ENCODE measurements at regions not wholly inside any gene's neighbourhood (a gene's known extent, or its start where the extent isn't known, plus 50 kb on each side); places are given as distances from the start of the nearest gene placed in this dataset.

DNA sequence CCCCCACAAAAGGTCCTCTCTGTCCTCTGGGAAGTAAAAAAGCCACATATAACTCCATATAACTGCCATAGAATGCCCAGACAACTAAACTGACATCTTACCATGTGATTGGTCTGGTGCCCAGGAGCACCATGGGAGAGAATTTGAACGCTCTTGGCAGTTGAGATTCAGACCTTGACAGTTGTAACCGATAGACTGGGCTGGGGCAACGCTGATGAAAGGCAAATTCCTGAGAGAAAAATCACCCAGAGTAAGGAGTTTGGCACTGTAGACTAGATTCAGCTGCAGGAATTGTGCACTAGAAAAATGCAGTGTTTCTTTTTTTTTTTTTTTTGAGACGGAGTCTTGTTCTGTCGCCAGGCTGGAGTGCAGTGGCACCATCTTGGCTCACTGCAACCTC lies 240.5 kb downstream of the SOX2 start:
- no peaks in the 10 kb centered on the region for H3K36me3 Mint-ChIP-seq (ENCODE audit: unreplicated experiment)
- H3K4me1 Mint-ChIP-seq (ENCODE audit: unreplicated experiment), result peaks cover 3% of the 10 kb centered on the region
- H3K27me3 Mint-ChIP-seq (ENCODE audit: unreplicated experiment), result peaks cover 10% of the 10 kb centered on the region
- no peak for DNase-seq (ENCODE audit: extremely low spot score, unreplicated experiment)
- no peak overlapping the region for H3K27ac Mint-ChIP-seq (ENCODE audit: unreplicated experiment)
- H3K9me3 Mint-ChIP-seq (ENCODE audit: unreplicated experiment), result no peaks in the 10 kb centered on the region
- no peak overlapping the region for H3K4me3 Mint-ChIP-seq (ENCODE audit: unreplicated experiment)
- TF ChIP-seq, protein P1, sequence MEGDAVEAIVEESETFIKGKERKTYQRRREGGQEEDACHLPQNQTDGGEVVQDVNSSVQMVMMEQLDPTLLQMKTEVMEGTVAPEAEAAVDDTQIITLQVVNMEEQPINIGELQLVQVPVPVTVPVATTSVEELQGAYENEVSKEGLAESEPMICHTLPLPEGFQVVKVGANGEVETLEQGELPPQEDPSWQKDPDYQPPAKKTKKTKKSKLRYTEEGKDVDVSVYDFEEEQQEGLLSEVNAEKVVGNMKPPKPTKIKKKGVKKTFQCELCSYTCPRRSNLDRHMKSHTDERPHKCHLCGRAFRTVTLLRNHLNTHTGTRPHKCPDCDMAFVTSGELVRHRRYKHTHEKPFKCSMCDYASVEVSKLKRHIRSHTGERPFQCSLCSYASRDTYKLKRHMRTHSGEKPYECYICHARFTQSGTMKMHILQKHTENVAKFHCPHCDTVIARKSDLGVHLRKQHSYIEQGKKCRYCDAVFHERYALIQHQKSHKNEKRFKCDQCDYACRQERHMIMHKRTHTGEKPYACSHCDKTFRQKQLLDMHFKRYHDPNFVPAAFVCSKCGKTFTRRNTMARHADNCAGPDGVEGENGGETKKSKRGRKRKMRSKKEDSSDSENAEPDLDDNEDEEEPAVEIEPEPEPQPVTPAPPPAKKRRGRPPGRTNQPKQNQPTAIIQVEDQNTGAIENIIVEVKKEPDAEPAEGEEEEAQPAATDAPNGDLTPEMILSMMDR (IDR thresholded peaks at IDR 0.05), result no peak

DNA sequence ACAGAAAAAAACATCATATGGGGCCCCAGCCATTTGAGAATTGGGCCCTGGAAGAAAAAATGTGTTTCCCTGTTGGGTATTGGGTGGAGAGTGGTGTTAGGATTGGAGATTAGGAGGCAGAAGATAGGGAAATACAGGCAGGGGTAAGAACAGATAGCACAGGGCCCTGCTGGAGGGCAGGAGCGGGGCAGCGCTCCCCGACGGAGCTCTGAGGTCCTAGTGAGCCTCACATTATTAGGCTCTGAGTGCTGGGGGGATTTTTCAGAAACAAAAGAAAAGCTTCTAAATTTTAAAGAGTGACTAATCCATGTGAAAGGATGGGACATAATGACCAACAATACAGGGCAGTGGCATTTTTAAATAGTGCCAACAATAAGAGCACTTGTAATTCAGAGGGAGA lies 241.2 kb downstream of the SOX2 start:
- no peak overlapping the region for H3K4me3 Mint-ChIP-seq (ENCODE audit: unreplicated experiment)
- TF ChIP-seq, protein P1 (IDR thresholded peaks at IDR 0.05), result no peak
- H3K9me3 Mint-ChIP-seq (ENCODE audit: unreplicated experiment), result no peaks in the 10 kb centered on the region
- no peak overlapping the region for H3K27ac Mint-ChIP-seq (ENCODE audit: unreplicated experiment)
- no peak for DNase-seq (ENCODE audit: extremely low spot score, unreplicated experiment)
- peaks cover 10% of the 10 kb centered on the region for H3K27me3 Mint-ChIP-seq (ENCODE audit: unreplicated experiment)
- no peaks in the 10 kb centered on the region for H3K36me3 Mint-ChIP-seq (ENCODE audit: unreplicated experiment)
- peaks cover 3% of the 10 kb centered on the region for H3K4me1 Mint-ChIP-seq (ENCODE audit: unreplicated experiment)

DNA sequence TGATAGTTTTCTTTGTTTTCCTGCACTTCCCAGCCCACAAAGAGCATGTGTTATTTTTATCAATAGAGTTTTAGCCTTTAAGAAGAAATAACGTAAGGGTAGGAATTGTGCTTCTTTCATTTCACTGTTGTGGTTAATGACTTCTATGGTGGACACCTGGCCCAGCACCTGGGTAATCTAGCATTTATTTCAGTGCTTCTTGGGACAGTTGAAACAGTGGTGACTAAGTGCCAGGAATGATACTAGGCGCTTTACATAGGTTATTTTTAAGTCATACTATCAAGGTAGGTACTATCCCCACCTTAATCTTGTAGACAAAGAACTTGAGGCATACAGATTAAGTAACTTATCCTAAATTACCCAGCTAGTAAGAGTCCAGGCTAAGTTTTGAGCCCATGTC lies 243.8 kb downstream of the SOX2 start:
- DNase-seq (ENCODE audit: extremely low spot score, unreplicated experiment), result no peak
- Mint-ChIP-seq H3K9me3 (ENCODE audit: unreplicated experiment) (no peaks in the 10 kb centered on the region), H3K4me1 (ENCODE audit: unreplicated experiment) (peaks cover 19% of the 10 kb centered on the region), H3K27me3 (ENCODE audit: unreplicated experiment) (peaks cover under 1% of the 10 kb centered on the region), H3K36me3 (ENCODE audit: unreplicated experiment) (no peaks in the 10 kb centered on the region), H3K27ac (ENCODE audit: unreplicated experiment) (no peak overlapping the region), H3K4me3 (ENCODE audit: unreplicated experiment) (no peak overlapping the region)
- TF ChIP-seq, protein P1 (IDR thresholded peaks at IDR 0.05), result no peak

DNA sequence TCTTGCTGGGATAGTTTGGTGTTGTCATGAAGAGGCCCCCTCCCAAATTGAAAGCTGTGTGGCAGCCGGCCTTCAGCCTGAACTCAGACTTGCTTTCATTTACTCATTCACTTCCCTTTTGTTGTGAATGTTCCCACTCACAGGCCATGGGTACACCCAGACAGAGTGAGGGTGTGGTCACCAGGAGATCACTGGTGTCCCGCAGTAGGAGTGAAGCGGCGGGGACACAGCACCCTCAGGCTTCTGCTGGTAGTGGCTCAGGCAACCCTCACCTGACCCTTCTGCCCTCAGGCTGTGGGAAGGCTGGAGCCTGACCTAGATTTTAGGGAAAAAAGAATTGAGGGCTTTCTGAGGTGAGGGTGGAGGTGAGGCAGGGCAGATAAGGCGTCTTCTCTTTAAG lies 244.4 kb downstream of the SOX2 start:
- H3K27me3 Mint-ChIP-seq (ENCODE audit: unreplicated experiment), result no peaks in the 10 kb centered on the region
- H3K27ac Mint-ChIP-seq (ENCODE audit: unreplicated experiment), result no peak overlapping the region
- H3K4me1 Mint-ChIP-seq (ENCODE audit: unreplicated experiment), result peaks cover 23% of the 10 kb centered on the region
- no peak overlapping the region for H3K4me3 Mint-ChIP-seq (ENCODE audit: unreplicated experiment)
- no peaks in the 10 kb centered on the region for H3K36me3 Mint-ChIP-seq (ENCODE audit: unreplicated experiment)
- TF ChIP-seq, protein P1 (IDR thresholded peaks at IDR 0.05), result no peak
- DNase-seq (ENCODE audit: extremely low spot score, unreplicated experiment), result no peak
- H3K9me3 Mint-ChIP-seq (ENCODE audit: unreplicated experiment), result no peaks in the 10 kb centered on the region

DNA sequence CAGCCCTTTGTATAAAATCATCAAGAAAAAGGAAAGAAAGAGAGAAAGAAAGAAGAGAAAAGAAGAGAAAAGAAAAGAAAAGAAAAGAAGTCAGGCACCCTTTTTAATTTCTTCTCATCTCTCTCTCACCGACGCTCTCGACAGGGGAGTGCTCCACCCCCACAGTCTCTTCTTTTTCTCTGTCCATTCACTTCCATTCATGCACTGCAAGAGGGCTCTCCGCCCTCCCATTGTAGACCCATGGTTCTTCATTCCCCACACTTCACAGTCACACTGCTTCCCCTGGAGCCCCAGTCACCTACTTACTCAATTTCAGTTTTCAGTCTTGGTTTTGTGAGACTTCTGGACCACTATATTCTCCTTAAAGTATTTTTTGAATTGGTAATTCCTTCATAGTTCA lies 254.7 kb downstream of the SOX2 start:
- no peak overlapping the region for H3K27ac Mint-ChIP-seq (ENCODE audit: unreplicated experiment)
- H3K36me3 Mint-ChIP-seq (ENCODE audit: unreplicated experiment), result no peaks in the 10 kb centered on the region
- H3K9me3 Mint-ChIP-seq (ENCODE audit: unreplicated experiment), result no peaks in the 10 kb centered on the region
- no peaks in the 10 kb centered on the region for H3K4me1 Mint-ChIP-seq (ENCODE audit: unreplicated experiment)
- H3K27me3 Mint-ChIP-seq (ENCODE audit: unreplicated experiment), result peaks cover 11% of the 10 kb centered on the region
- no peak for DNase-seq (ENCODE audit: extremely low spot score, unreplicated experiment)
- no peak overlapping the region for H3K4me3 Mint-ChIP-seq (ENCODE audit: unreplicated experiment)
- TF ChIP-seq, protein P1 (IDR thresholded peaks at IDR 0.05), result no peak

Data from osteocyte (in vitro differentiated cells).